GM23338 (cell line): ENCODE measurements at regions not wholly inside any gene's neighbourhood (a gene's known extent, or its start where the extent isn't known, plus 50 kb on each side); places are given as distances from the start of the nearest gene placed in this dataset.

ENCODE experiments used
- ATAC-seq: fragments of 200-7000 bp; cut with Tn5 transposase; 3 replicates; pipeline ENCODE4 v1.9.1; 2020
- DNase-seq: peaks from one replicate; pipeline ENCODE4 v3.0.0-alpha.2; 2015; ENCODE audit warnings: low spot score
- H2AFZ ChIP-seq: fragments of 200-600 bp; sonication (generic); 2 replicates; pipeline ENCODE4 v1.8.0; 2016; ENCODE audit warnings: antibody characterized with exemption, mild to moderate bottlenecking, moderate library complexity
- H3F3A ChIP-seq: fragments of 200-600 bp; sonication (generic); replicated peaks from 2 replicates; pipeline ENCODE4 v1.8.0; 2017; ENCODE audit warnings: antibody characterized with exemption, mixed run types, low read depth
- H3K27ac ChIP-seq: fragments of 200-600 bp; sonication (generic); 2 replicates; pipeline ENCODE4 v1.6.1; 2016; ENCODE audit warnings: low read depth
- H3K27me3 ChIP-seq: fragments of 200-600 bp; sonication (generic); 2 replicates; pipeline ENCODE4 v1.8.0; 2016; ENCODE audit warnings: mild to moderate bottlenecking, mixed run types, moderate library complexity; ENCODE audit not compliant: insufficient read depth
- H3K36me3 ChIP-seq: fragments of 200-600 bp; sonication (generic); 2 replicates; pipeline ENCODE4 v1.8.0; 2016; ENCODE audit warnings: mild to moderate bottlenecking; ENCODE audit not compliant: insufficient read depth
- H3K4me1 ChIP-seq: fragments of 200-600 bp; sonication (generic); 2 replicates; pipeline ENCODE4 v1.8.0; 2016; ENCODE audit warnings: mild to moderate bottlenecking, moderate library complexity; ENCODE audit not compliant: insufficient read depth
- H3K4me2 ChIP-seq: fragments of 200-600 bp; sonication (generic); 2 replicates; pipeline ENCODE4 v1.7.1; 2017; ENCODE audit warnings: mixed run types
- H3K4me3 ChIP-seq: fragments of 200-600 bp; sonication (generic); 2 replicates; pipeline ENCODE4 v1.6.1; 2016; ENCODE audit warnings: mixed run types
- H3K79me2 ChIP-seq: fragments of 200-600 bp; sonication (generic); replicated peaks from 2 replicates; pipeline ENCODE4 v1.8.0; 2017; ENCODE audit warnings: mild to moderate bottlenecking; ENCODE audit not compliant: insufficient read depth
- H3K9me2 ChIP-seq: fragments of 200-600 bp; sonication (generic); 2 replicates; pipeline ENCODE4 v1.8.0; 2017; ENCODE audit not compliant: insufficient read depth
- H4K20me1 ChIP-seq: fragments of 200-600 bp; sonication (generic); replicated peaks from 2 replicates; pipeline ENCODE4 v1.8.0; 2017; ENCODE audit warnings: mild to moderate bottlenecking; ENCODE audit not compliant: insufficient read depth
- H3K27ac Mint-ChIP-seq: 2 replicates; pipeline ENCODE4 v1.8.0; 2020; ENCODE audit warnings: inconsistent platforms, mild to moderate bottlenecking, moderate library complexity, mixed read lengths
- H3K27me3 Mint-ChIP-seq: 3 replicates; pipeline ENCODE4 v1.8.0; 2022; ENCODE audit warnings: low read depth, mild to moderate bottlenecking, moderate library complexity, mixed read lengths, inconsistent platforms; ENCODE audit not compliant: insufficient read depth, poor library complexity
- H3K36me3 Mint-ChIP-seq: 3 replicates; pipeline ENCODE4 v1.8.0; 2021; ENCODE audit warnings: low read depth, mild to moderate bottlenecking, inconsistent platforms, moderate library complexity, mixed read lengths
- H3K4me1 Mint-ChIP-seq: 3 replicates; pipeline ENCODE4 v1.8.0; 2020; ENCODE audit warnings: mild to moderate bottlenecking, inconsistent platforms, mixed read lengths
- H3K4me3 Mint-ChIP-seq: 3 replicates; pipeline ENCODE4 v1.8.0; 2021; ENCODE audit warnings: moderate library complexity, mild to moderate bottlenecking, inconsistent platforms, mixed read lengths
- H3K9me3 Mint-ChIP-seq: 3 replicates; pipeline ENCODE4 v1.8.0; 2020; ENCODE audit warnings: moderate library complexity, mild to moderate bottlenecking, inconsistent platforms, mixed read lengths
- CTCF ChIP-seq, 2 experiments: fragments of 200-600 bp in 1 of 2; sonication (generic) in 1 of 2; conservative IDR thresholded peaks; 2 replicates each; pipeline versions ENCODE4 v1.5.1 to v1.6.1; 2016 to 2017; ENCODE audit warnings: antibody characterized with exemption in 2 of 2, low read depth in 2 of 2, mild to moderate bottlenecking in 2 of 2, moderate library complexity in 1 of 2
- EZH2 ChIP-seq: fragments of 200-600 bp; sonication (generic); IDR thresholded peaks from one replicate; pipeline ENCODE4 v1.8.0; 2017; ENCODE audit warnings: antibody characterized with exemption, mild to moderate bottlenecking, low read depth; ENCODE audit not compliant: unreplicated experiment
- JUNB ChIP-seq: IDR thresholded peaks from one replicate; pipeline ENCODE4 v1.6.1; 2016; ENCODE audit warnings: antibody characterized with exemption; ENCODE audit not compliant: unreplicated experiment
- NANOG ChIP-seq: IDR thresholded peaks from 2 replicates; pipeline ENCODE4 v1.6.1; 2016; ENCODE audit warnings: antibody characterized with exemption, borderline replicate concordance
- POLR2AphosphoS5 ChIP-seq: IDR thresholded peaks from 2 replicates; pipeline ENCODE4 v1.6.1; 2016; ENCODE audit warnings: antibody characterized with exemption, low read depth
- STAT1 ChIP-seq: IDR thresholded peaks from one replicate; pipeline ENCODE4 v1.6.1; 2016; ENCODE audit warnings: antibody characterized with exemption; ENCODE audit not compliant: unreplicated experiment
- ZNF114 ChIP-seq: fragments of 250-450 bp; sonication (Bioruptor Pico); IDR thresholded peaks from 2 replicates; pipeline ENCODE4 v1.5.0; 2020; ENCODE audit warnings: mild to moderate bottlenecking, moderate library complexity
- ZNF462 ChIP-seq: fragments of 250-450 bp; sonication (Bioruptor Pico); IDR thresholded peaks from 2 replicates; pipeline ENCODE4 v1.5.0; 2020; ENCODE audit warnings: mild to moderate bottlenecking, moderate library complexity
- TF ChIP-seq, protein P1 (sequence below): IDR thresholded peaks from one replicate; pipeline ENCODE4 v1.6.1; 2018; ENCODE audit warnings: antibody characterized with exemption; ENCODE audit not compliant: unreplicated experiment
- TF ChIP-seq, protein P2 (sequence below): IDR thresholded peaks from 2 replicates; pipeline ENCODE4 v1.6.1; 2016; ENCODE audit warnings: antibody characterized with exemption

GRCh38 chrX:6906608-6907007 is 240.9 kb upstream of the STS start:
- Histone ChIP-seq H3F3A (no peaks in the 10 kb centered on the region), H3K79me2 (no peaks in the 10 kb centered on the region), H3K4me2 (no peak overlapping the region), H3K4me3 (no peak overlapping the region), H3K36me3 (no peaks in the 10 kb centered on the region), H3K9me2 (no peaks in the 10 kb centered on the region), H2AFZ (no peak overlapping the region), H3K27ac (no peak overlapping the region), H4K20me1 (no peaks in the 10 kb centered on the region), H3K27me3 (no peaks in the 10 kb centered on the region), H3K4me1 (no peaks in the 10 kb centered on the region)
- H3K27ac Mint-ChIP-seq: no peak overlapping the region
- no peaks in the 10 kb centered on the region for H3K9me3 Mint-ChIP-seq
- ATAC-seq (no peak), DNase-seq (no peak)
- no peak overlapping the region for H3K4me3 Mint-ChIP-seq
- no peaks in the 10 kb centered on the region for H3K27me3 Mint-ChIP-seq
- no peaks in the 10 kb centered on the region; the same call in 2 of the 3 replicates for H3K36me3 Mint-ChIP-seq
- peaks cover 9% of the 10 kb centered on the region; the same call in 2 of the 3 replicates for H3K4me1 Mint-ChIP-seq
- no peak for TF ChIP-seq ZNF462 (CRISPR knock-in tag)
- no peak for TF ChIP-seq CTCF (conservative IDR thresholded peaks at IDR 0.05; ENCODE audit: low read depth in 2 of 2)
- TF ChIP-seq, protein P1, sequence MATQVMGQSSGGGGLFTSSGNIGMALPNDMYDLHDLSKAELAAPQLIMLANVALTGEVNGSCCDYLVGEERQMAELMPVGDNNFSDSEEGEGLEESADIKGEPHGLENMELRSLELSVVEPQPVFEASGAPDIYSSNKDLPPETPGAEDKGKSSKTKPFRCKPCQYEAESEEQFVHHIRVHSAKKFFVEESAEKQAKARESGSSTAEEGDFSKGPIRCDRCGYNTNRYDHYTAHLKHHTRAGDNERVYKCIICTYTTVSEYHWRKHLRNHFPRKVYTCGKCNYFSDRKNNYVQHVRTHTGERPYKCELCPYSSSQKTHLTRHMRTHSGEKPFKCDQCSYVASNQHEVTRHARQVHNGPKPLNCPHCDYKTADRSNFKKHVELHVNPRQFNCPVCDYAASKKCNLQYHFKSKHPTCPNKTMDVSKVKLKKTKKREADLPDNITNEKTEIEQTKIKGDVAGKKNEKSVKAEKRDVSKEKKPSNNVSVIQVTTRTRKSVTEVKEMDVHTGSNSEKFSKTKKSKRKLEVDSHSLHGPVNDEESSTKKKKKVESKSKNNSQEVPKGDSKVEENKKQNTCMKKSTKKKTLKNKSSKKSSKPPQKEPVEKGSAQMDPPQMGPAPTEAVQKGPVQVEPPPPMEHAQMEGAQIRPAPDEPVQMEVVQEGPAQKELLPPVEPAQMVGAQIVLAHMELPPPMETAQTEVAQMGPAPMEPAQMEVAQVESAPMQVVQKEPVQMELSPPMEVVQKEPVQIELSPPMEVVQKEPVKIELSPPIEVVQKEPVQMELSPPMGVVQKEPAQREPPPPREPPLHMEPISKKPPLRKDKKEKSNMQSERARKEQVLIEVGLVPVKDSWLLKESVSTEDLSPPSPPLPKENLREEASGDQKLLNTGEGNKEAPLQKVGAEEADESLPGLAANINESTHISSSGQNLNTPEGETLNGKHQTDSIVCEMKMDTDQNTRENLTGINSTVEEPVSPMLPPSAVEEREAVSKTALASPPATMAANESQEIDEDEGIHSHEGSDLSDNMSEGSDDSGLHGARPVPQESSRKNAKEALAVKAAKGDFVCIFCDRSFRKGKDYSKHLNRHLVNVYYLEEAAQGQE: no peak
- no peak for TF ChIP-seq JUNB
- no peak for TF ChIP-seq EZH2
- TF ChIP-seq POLR2AphosphoS5: no peak
- no peak for TF ChIP-seq STAT1
- TF ChIP-seq, protein P2, sequence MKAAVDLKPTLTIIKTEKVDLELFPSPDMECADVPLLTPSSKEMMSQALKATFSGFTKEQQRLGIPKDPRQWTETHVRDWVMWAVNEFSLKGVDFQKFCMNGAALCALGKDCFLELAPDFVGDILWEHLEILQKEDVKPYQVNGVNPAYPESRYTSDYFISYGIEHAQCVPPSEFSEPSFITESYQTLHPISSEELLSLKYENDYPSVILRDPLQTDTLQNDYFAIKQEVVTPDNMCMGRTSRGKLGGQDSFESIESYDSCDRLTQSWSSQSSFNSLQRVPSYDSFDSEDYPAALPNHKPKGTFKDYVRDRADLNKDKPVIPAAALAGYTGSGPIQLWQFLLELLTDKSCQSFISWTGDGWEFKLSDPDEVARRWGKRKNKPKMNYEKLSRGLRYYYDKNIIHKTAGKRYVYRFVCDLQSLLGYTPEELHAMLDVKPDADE: no peak
- no peak for TF ChIP-seq ZNF114 (CRISPR knock-in tag)
- TF ChIP-seq NANOG: no peak
